H9 (cell line): ENCODE measurements at regions not wholly inside any gene's neighbourhood (a gene's known extent, or its start where the extent isn't known, plus 50 kb on each side); places are given as distances from the start of the nearest gene placed in this dataset.

Experiments used
- DNase-seq: peaks from one replicate; pipeline ENCODE4 v3.0.0-alpha.2; 2017
- H2AFZ ChIP-seq: one replicate; pipeline ENCODE4 v1.6.1; 2013; ENCODE audit warnings: mild to moderate bottlenecking, low read length, control low read depth, moderate library complexity
- H2AK5ac ChIP-seq: 2 replicates; pipeline ENCODE4 v1.6.1; 2013; ENCODE audit warnings: low read length, control low read depth, mixed read lengths; ENCODE audit not compliant: insufficient read length
- H2BK120ac ChIP-seq: one replicate; pipeline ENCODE4 v1.6.1; 2013; ENCODE audit warnings: low read depth, mild to moderate bottlenecking, low read length, control low read depth, inconsistent platforms; ENCODE audit not compliant: poor library complexity, severe bottlenecking
- H2BK12ac ChIP-seq: 2 replicates; pipeline ENCODE4 v1.6.1; 2013; ENCODE audit warnings: low read length, control low read depth, mixed read lengths, low read depth; ENCODE audit not compliant: insufficient read length
- H2BK15ac ChIP-seq: 2 replicates; pipeline ENCODE4 v1.6.1; 2013; ENCODE audit warnings: low read depth, low read length, control low read depth
- H2BK20ac ChIP-seq: one replicate; pipeline ENCODE4 v1.6.1; 2013; ENCODE audit warnings: low read depth, mild to moderate bottlenecking, low read length, control low read depth, inconsistent platforms; ENCODE audit not compliant: poor library complexity, severe bottlenecking
- H2BK5ac ChIP-seq: 2 replicates; pipeline ENCODE4 v1.6.1; 2013; ENCODE audit warnings: low read length, control low read depth, mixed read lengths; ENCODE audit not compliant: insufficient read length
- H3K14ac ChIP-seq: 2 replicates; pipeline ENCODE4 v1.6.1; 2013; ENCODE audit warnings: low read length, control low read depth; ENCODE audit not compliant: insufficient read depth
- H3K18ac ChIP-seq: 2 replicates; pipeline ENCODE4 v1.6.1; 2013; ENCODE audit warnings: low read depth, mild to moderate bottlenecking, mixed read lengths, low read length, control low read depth; ENCODE audit not compliant: insufficient read length
- H3K23ac ChIP-seq: 2 replicates; pipeline ENCODE4 v1.6.1; 2013; ENCODE audit warnings: low read length, control low read depth, mixed read lengths, low read depth; ENCODE audit not compliant: insufficient read length
- H3K23me2 ChIP-seq: 2 replicates; pipeline ENCODE4 v1.6.1; 2013; ENCODE audit warnings: low read depth, mild to moderate bottlenecking, mixed read lengths, low read length, control low read depth; ENCODE audit not compliant: insufficient read length, poor library complexity, severe bottlenecking
- H3K27ac ChIP-seq: 2 replicates; pipeline ENCODE4 v1.5.1; 2013; ENCODE audit warnings: low read length, control low read depth, mixed read lengths, low read depth; ENCODE audit not compliant: insufficient read length
- H3K27me3 ChIP-seq: 2 replicates; pipeline ENCODE4 v1.6.1; 2013; ENCODE audit warnings: low read length, control low read depth, inconsistent platforms; ENCODE audit not compliant: insufficient read depth
- H3K4ac ChIP-seq: 2 replicates; pipeline ENCODE4 v1.6.1; 2013; ENCODE audit warnings: low read depth, mild to moderate bottlenecking, control low read depth, inconsistent platforms, low read length, moderate library complexity
- H3K4me1 ChIP-seq: 2 replicates; pipeline ENCODE4 v1.6.1; 2013; ENCODE audit warnings: low read length, control low read depth, inconsistent platforms; ENCODE audit not compliant: insufficient read depth
- H3K4me2 ChIP-seq: 2 replicates; pipeline ENCODE4 v1.6.1; 2013; ENCODE audit warnings: low read length, control low read depth, mixed read lengths; ENCODE audit not compliant: insufficient read length, insufficient read depth
- H3K56ac ChIP-seq: 2 replicates; pipeline ENCODE4 v1.6.1; 2013; ENCODE audit warnings: low read depth, mild to moderate bottlenecking, mixed read lengths, low read length, control low read depth; ENCODE audit not compliant: insufficient read length
- H3K79me1 ChIP-seq: 2 replicates; pipeline ENCODE4 v1.6.1; 2013; ENCODE audit warnings: low read depth, mild to moderate bottlenecking, moderate library complexity, low read length, control low read depth, inconsistent platforms; ENCODE audit not compliant: insufficient read depth, poor library complexity, severe bottlenecking
- H3K79me2 ChIP-seq: 2 replicates; pipeline ENCODE4 v1.6.1; 2013; ENCODE audit warnings: low read length, control low read depth, inconsistent platforms; ENCODE audit not compliant: insufficient read depth
- H3K9ac ChIP-seq: 2 replicates; pipeline ENCODE4 v1.6.1; 2013; ENCODE audit warnings: low read length, control low read depth, mixed read lengths; ENCODE audit not compliant: insufficient read length; ENCODE audit errors: extremely low read depth
- H3K9me3 ChIP-seq: one replicate; pipeline ENCODE4 v1.6.1; 2013; ENCODE audit warnings: low read depth, low read length, inconsistent platforms; ENCODE audit not compliant: control insufficient read depth
- H3T11ph ChIP-seq: one replicate; pipeline ENCODE4 v1.6.1; 2013; ENCODE audit warnings: mild to moderate bottlenecking, low read length, control low read depth, inconsistent platforms
- H4K20me1 ChIP-seq: one replicate; pipeline ENCODE4 v1.6.1; 2013; ENCODE audit not compliant: control insufficient read depth, insufficient read length, insufficient read depth
- H4K5ac ChIP-seq: 2 replicates; pipeline ENCODE4 v1.6.1; 2013; ENCODE audit warnings: low read depth, mild to moderate bottlenecking, mixed read lengths, low read length, control low read depth; ENCODE audit not compliant: insufficient read length
- H4K8ac ChIP-seq: replicated peaks from 2 replicates; pipeline ENCODE4 v1.6.1; 2013; ENCODE audit warnings: low read length, control low read depth, mixed read lengths, low read depth; ENCODE audit not compliant: insufficient read length
- H4K91ac ChIP-seq: 2 replicates; pipeline ENCODE4 v1.6.1; 2013; ENCODE audit warnings: low read depth, mild to moderate bottlenecking, moderate library complexity, mixed read lengths, low read length, control low read depth; ENCODE audit not compliant: insufficient read length
- H3K27ac Mint-ChIP-seq, 3 experiments: 2 replicates in 2 of 3; 3 replicates in 1 of 3; pipeline ENCODE4 v1.8.0; 2020 to 2021; ENCODE audit warnings: mixed read lengths in 3 of 3, mild to moderate bottlenecking in 1 of 3, moderate library complexity in 1 of 3
- H3K27me3 Mint-ChIP-seq: 2 replicates; pipeline ENCODE4 v1.8.0; 2021; ENCODE audit warnings: low read depth, mild to moderate bottlenecking, moderate library complexity, mixed read lengths
- H3K36me3 Mint-ChIP-seq, 3 experiments: 2 replicates in 2 of 3; 3 replicates in 1 of 3; pipeline ENCODE4 v1.8.0; 2020 to 2021; ENCODE audit warnings: low read depth in 3 of 3, mixed read lengths in 3 of 3; ENCODE audit not compliant: insufficient read depth in 1 of 3
- H3K4me1 Mint-ChIP-seq, 2 experiments: 2 replicates each; pipeline ENCODE4 v1.8.0; 2020; ENCODE audit warnings: mixed read lengths in 2 of 2
- H3K4me3 Mint-ChIP-seq, 2 experiments: 2 replicates in 1 of 2; 3 replicates in 1 of 2; pipeline ENCODE4 v1.8.0; 2020 to 2021; ENCODE audit warnings: mild to moderate bottlenecking in 2 of 2, mixed read lengths in 2 of 2, moderate library complexity in 1 of 2
- H3K9me3 Mint-ChIP-seq, 2 experiments: 2 replicates in 1 of 2; 3 replicates in 1 of 2; pipeline ENCODE4 v1.8.0; 2020; ENCODE audit warnings: mild to moderate bottlenecking in 2 of 2, mixed read lengths in 2 of 2, moderate library complexity in 1 of 2
- CTCF ChIP-seq: fragments of 200-600 bp; sonication (generic); conservative IDR thresholded peaks from 3 replicates; pipeline ENCODE4 v1.8.0; 2021; ENCODE audit warnings: antibody characterized with exemption, mild to moderate bottlenecking
- WGBS: extraction: QIAGEN DNeasy Blood & Tissue Kit; methylation state at CpG from one replicate; pipeline ENCODE4 v1.1.7; 2013; ENCODE audit warnings: missing lambda C conversion rate, low lambda C conversion rate, mixed read lengths; ENCODE audit not compliant: insufficient read length; ENCODE audit errors: extremely low coverage; 5-methylcytosine and 5-hydroxymethylcytosine counted together

GRCh38 chr6:3534599-3534998 lies 77.7 kb upstream of the SLC22A23 start:
- no peak overlapping the region for H3K14ac ChIP-seq
- peaks cover 9% of the 10 kb centered on the region; the same call in 1 of the 2 replicates for H3K27me3 Mint-ChIP-seq
- H3K4me1 ChIP-seq: no peaks in the 10 kb centered on the region
- no peak overlapping the region for H2BK5ac ChIP-seq
- H3K27me3 ChIP-seq: no peaks in the 10 kb centered on the region; the same call in 1 of the 2 replicates
- no peak overlapping the region for H4K91ac ChIP-seq
- no peak overlapping the region for H3K4ac ChIP-seq
- WGBS: no CpG with 5 or more reads among the region's 4 CpGs
- H4K5ac ChIP-seq: no peak overlapping the region
- no peak overlapping the region for H2AFZ ChIP-seq
- peaks cover 3 to 4% of the 10 kb centered on the region in 2 experiments; a peak in 3 of 5 replicates for H3K9me3 Mint-ChIP-seq
- no peak overlapping the region for H4K8ac ChIP-seq
- H3K4me1 Mint-ChIP-seq: no peaks in the 10 kb centered on the region
- no peak overlapping the region for H3K56ac ChIP-seq
- H2BK12ac ChIP-seq: no peak overlapping the region
- H3K23me2 ChIP-seq: no peaks in the 10 kb centered on the region
- H2AK5ac ChIP-seq: no peak overlapping the region
- H3T11ph ChIP-seq: no peak overlapping the region
- H4K20me1 ChIP-seq: no peaks in the 10 kb centered on the region
- H3K36me3 Mint-ChIP-seq: peaks cover 0 to 2% (median 0%) of the 10 kb centered on the region in 3 experiments; a peak in 2 of 7 replicates
- H3K79me2 ChIP-seq: no peaks in the 10 kb centered on the region
- H3K9me3 ChIP-seq: no peaks in the 10 kb centered on the region
- H3K27ac ChIP-seq: no peak overlapping the region
- DNase-seq: no peak
- H3K79me1 ChIP-seq: no peaks in the 10 kb centered on the region
- no peak for TF ChIP-seq CTCF
- no peak overlapping the region for H3K18ac ChIP-seq
- H3K9ac ChIP-seq: no peak overlapping the region
- H2BK15ac ChIP-seq: no peak overlapping the region
- H3K23ac ChIP-seq: no peak overlapping the region
- no peak overlapping the region for H3K4me2 ChIP-seq
- H2BK20ac ChIP-seq: no peak overlapping the region
- H3K27ac Mint-ChIP-seq: no peak overlapping the region
- H2BK120ac ChIP-seq: no peak overlapping the region
- no peak overlapping the region for H3K4me3 Mint-ChIP-seq
